ENCODE measurements at regions not wholly inside any gene's neighbourhood (a gene's known extent, or its start where the extent isn't known, plus 50 kb on each side); places are given as distances from the start of the nearest gene placed in this dataset.
"Not testable (repeated sequence)": the region's sequence is repeated elsewhere in the genome, so short reads cannot be mapped to it uniquely, and the experiment has no call there.

GRCh38 chr7:121620206-121620605, 224.1 kb upstream of the FAM3C start:
- DNase-seq, result no peak

- DNase-seq, result no peak
Measured at GRCh38 chr7:121618182-121618581, 222.1 kb upstream of the FAM3C start.

GRCh38 chr7:121610243-121610642, 214.1 kb upstream of the FAM3C start:
- no peak for DNase-seq

DNA sequence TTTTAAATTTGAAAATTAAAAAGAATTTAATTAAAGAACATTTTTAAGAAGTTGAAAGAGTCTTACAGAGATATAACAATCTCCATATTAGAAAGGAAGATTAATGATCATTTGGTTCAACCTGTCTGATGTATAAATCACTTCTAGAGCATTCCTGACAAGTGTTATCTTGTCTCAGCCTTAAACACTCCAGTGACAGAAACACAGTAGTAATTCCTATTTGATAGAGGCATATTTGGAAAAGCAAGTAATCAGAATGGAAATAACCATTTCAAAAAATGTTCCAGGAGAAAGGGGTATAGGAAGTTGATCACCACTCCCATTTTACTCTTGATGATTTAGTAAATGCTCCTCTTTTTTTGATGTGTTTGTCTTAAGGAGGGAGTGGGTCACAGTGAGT, 213.1 kb upstream of the FAM3C start:
- no peak for DNase-seq

GRCh38 chr7:121608785-121609184, 212.7 kb upstream of the FAM3C start:
- DNase-seq, result no peak

DNA sequence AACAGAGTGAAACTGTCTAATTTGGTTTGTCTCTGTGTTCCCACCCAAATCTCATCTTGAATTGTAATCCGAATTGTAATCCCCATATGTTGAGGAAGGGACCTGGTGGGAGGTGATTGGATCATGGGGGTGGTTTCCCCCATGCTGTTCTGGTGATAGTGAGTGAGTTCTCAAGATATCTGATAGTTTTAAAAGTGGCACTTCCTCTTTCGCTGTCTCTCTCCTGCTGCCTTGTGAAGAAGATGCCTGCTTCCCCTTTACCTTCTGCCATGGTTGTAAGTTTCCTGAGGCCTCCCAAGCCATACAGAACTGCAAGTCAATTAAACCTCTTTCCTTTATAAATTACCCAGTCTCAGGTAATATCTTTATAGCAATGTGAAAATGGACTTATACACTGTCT, 212.1 kb upstream of the FAM3C start:
- not testable (repeated sequence) for DNase-seq

GRCh38 chr7:121605317-121605680, 209.2 kb upstream of the FAM3C start:
- DNase-seq, result no peak

DNA sequence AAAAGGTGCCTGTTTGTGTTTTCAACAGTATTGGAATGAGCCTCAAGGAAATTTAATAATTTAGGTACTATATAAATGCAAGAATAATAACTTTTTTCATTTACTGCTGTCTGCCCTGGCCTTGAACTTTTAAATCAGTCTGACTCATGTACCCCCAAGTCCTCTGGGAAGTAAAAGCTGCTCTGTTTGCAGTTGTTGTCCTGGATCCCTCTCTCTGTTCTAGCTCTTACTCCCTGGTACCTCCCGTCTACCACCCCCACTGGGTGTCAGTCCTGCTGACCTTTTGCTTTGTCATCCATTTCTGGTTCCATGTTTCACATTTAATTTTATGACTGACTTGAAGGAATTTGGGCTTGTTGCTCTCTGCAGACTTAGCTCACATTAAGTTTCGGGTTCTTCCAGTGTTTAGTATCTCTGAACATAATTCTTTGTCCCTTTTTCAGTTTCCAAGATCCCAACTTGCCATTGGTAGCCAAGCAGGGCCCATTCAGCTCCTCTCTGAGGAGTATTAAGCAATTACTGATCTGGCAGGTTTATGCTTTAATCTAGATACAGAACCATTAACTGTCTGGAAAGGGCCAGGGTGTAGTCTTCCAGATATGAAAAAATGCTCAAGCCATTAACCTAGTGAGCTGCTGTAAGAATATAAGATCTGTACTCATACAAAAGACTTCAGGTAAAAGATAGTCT, 208.7 kb upstream of the FAM3C start:
- DNase-seq, result no peak

DNA sequence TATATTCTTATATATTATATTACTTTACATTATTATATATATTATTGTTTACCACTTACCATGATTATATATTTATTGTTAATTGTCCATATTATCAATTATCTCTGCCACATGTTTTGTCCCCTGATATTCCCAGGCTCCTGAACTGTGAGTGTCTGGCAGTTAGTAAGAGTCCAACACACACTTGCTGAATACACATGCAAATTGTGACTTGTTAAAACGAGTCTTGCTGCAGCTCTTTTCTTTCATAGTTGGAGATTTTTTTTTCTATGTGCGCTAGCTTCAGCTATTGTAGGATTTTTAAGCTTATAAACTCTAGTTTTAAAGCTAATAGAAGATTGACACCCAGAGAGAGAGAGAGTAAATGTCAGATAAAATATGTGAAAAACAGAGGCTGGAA, 207.8 kb upstream of the FAM3C start:
- no peak for DNase-seq

DNA sequence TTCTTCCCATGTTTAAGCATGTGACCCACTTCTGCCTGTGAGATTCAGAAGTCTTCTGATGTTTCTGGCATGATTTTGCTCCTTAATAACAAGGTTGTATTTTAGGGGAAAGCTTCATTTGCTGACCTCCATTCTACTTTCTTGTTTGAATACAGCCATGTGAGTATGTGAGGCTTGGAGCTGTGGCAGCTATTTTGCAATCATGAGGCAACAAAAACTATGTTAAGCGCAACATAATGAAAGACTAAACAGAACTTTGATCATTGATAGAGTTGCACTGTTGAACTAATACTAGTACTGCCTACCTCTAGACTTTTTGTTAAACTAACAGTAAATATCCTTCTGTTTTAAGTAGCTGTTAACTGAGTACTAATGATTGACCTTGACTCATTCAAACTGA, 203.8 kb upstream of the FAM3C start:
- no peak for DNase-seq

- no peak for DNase-seq
Measured at GRCh38 chr7:121595758-121596696, 199.9 kb upstream of the FAM3C start.

DNA sequence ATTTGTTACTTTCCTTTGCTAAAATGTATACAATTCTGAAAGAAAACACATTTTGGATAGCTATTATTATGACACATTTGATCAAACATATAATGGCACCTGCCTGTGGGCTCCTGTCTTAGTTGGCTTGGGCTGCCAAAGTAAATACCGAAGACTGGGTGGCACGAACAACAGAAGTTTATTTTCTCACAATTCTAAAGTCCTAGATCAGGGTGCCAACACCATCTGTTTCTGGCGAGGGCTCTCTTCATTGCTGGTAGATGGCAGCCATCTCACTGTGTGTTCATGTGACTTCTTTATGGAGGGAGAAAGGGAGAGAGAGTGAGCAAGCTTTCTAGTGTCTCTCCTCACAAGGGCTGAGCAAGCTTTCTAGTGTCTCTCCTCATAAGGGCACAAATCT, 195.8 kb upstream of the FAM3C start:
- no peak for DNase-seq

DNA sequence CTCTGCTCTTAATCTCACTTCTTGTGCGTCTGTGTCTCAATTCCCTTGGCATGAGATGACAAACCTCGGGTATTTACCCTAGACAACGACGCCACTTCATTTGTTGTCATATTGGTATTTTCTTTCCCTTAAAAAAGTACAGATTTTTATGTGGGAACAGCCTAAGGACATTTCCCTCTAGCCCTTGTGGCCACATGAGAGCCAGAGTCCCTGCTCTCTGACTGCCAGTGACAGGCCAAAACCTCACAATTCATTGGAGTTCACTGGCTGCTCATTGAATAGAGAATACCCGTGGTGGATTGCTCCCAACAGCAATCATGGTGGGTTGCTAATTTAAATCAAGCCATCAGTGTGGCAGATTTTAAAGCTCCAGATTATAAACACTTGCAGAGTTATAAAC, 191.3 kb upstream of the FAM3C start:
- no peak for DNase-seq

DNA sequence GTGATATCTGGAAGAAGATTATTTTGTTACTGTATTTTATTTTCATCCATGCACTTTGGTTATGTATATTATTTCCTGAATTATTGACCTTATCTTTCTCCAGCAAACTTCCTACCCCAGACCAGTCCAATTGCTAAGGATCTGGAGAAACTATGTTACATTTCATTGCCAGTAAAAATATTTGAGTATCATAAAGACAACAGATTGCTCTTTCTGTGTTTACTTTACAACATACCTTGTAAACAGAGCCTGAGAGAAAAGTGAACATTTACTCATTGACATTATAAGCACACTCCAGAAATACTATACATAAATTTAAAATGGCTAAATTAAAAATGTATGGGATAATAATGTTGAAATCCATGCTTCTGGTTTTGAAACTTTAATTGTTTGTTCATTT, 186.2 kb upstream of the FAM3C start:
- DNase-seq, result no peak

DNA sequence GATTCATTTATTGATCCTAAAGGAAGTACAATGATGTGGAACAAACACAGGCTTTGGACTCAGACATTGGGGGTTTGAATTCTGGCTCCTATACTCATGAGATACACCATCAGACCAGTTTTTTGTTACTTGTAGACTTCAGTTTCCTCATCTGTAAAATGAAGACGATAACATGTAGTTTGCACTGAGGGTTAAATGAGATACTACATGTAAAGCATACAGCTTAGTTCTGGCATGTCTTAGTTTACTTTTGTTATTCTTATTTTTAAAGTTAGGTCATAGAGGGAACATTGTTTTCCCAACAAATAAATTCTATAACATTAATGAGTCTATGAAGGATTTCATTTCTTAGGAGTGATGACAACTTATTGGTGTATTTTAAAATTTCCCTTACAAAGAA, 183.5 kb upstream of the FAM3C start:
- DNase-seq, result no peak

DNA sequence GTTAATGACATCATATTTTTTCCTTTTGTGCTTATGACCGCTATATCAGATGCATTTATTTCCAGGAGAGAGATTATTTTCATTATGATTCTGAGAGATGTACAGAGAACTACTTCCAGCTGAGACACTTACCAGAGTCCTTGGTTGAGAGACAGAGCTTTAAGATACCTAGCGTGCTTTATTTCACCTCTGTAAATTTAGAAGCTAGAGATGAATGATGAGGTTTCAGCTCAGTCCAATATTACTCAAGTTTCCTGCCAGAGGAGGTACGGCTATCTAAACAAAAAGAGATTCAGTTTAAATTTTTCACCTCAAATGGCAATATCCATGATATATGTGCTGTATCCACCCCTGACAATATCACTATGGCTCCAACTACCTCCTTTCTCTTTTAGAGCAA, 182.6 kb upstream of the FAM3C start:
- no peak for DNase-seq

- no peak for DNase-seq
Measured at GRCh38 chr7:121576148-121576917, 180.2 kb upstream of the FAM3C start.

DNA sequence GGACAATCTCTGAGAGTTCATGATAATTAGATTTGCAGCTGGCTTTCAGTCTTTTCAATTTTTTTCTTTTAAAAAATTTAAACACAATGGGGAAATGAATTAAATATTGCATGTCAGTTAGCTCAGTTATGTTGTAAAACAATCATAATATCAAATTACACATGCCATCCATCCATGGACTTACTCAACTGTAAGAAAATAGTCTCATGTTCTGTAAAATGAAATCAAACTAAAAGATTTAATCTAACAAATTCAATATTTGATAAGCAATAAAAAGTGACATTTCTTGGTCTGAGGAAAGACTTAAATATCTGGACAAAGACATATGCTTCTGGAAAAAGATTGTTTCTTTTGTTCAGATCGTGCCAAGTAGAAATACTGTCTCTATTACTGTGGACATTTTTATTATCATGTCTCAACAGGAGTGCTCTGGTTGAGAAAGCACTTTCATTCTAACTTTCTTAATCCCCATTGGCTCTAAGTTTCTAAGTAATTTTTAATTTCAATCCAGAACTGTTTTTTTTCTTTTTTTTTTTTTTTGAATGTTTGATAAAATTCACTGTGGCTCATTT, 179.2 kb upstream of the FAM3C start:
- DNase-seq, result no peak

DNA sequence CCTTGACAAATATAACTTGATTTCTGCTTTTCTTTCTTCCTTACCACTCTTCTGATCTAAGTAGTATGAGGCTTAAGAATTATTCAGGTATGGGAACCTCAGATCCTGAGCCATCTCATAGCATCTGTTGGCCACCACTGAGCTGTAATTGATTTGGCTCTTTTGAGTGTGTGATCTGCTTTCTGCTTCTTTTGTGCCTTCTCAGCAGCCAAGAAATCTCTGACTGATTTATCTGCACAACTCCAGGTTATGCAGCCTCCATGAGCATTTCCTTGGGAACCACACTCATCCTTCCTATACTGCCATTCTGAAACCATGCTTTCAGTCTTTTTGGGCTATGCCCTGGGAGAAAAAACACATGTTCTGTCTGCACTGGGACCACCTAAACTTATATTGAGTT, 178.0 kb upstream of the FAM3C start:
- no peak for DNase-seq

GRCh38 chr7:121572615-121573014, 176.5 kb upstream of the FAM3C start:
- DNase-seq, result no peak

- DNase-seq, result no peak
Measured at GRCh38 chr7:121570365-121570764, 174.3 kb upstream of the FAM3C start.

- DNase-seq, result no peak
Measured at GRCh38 chr7:121563177-121563576, 167.1 kb upstream of the FAM3C start.

GRCh38 chr7:121562259-121562658, 166.2 kb upstream of the FAM3C start:
- DNase-seq, result no peak
